ENCODE measurements at regions not wholly inside any gene's neighbourhood (a gene's known extent, or its start where the extent isn't known, plus 50 kb on each side); places are given as distances from the start of the nearest gene placed in this dataset.
"Not testable (repeated sequence)": the region's sequence is repeated elsewhere in the genome, so short reads cannot be mapped to it uniquely, and the experiment has no call there.

GRCh38 chr12:31906557-31907301 lies 52.5 kb upstream of the RESF1 start:
- no peak for DNase-seq (ENCODE audit: low spot score)

DNA sequence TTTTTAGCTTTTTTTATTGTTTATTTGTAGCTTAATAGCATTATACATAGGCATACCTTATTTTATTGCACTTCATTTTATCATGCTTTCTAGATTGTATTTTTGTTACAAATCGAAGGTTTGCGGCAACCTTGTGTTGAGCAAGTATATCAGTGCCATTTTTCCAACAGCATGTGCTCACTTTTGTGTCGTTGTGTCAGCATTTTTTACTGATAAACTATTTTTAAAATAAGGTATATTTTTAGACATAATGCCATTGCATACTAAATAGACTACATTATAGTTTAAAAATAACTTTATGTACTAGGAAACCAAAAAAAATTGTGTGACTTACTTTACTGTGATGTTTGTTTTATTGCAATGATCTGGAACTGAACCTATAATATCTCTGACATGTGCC lies 56.2 kb upstream of the RESF1 start:
- no peak for DNase-seq (ENCODE audit: low spot score)

DNA sequence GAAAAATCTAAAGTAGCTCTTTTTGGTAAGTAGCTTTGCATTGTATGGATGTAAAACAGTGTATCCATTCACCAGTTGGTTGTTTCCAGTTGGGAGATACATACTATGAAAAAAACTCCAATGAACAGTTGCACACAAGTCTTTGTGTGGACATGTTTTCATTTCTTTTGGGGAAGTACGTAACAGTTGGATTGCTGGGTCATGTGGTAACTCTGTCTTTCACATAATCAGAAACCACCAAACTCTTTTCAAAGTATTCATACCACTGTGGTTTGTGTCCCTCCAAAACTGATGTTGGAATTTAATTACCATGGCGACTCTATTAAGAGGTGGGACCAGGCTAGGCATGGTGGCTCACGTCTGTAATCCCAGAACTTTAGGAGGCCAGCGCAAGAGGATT lies 58.9 kb upstream of the RESF1 start:
- DNase-seq (ENCODE audit: low spot score), result no peak

GRCh38 chr12:31899109-31899508 lies 60.1 kb upstream of the RESF1 start:
- no peak for DNase-seq (ENCODE audit: low spot score)

DNA sequence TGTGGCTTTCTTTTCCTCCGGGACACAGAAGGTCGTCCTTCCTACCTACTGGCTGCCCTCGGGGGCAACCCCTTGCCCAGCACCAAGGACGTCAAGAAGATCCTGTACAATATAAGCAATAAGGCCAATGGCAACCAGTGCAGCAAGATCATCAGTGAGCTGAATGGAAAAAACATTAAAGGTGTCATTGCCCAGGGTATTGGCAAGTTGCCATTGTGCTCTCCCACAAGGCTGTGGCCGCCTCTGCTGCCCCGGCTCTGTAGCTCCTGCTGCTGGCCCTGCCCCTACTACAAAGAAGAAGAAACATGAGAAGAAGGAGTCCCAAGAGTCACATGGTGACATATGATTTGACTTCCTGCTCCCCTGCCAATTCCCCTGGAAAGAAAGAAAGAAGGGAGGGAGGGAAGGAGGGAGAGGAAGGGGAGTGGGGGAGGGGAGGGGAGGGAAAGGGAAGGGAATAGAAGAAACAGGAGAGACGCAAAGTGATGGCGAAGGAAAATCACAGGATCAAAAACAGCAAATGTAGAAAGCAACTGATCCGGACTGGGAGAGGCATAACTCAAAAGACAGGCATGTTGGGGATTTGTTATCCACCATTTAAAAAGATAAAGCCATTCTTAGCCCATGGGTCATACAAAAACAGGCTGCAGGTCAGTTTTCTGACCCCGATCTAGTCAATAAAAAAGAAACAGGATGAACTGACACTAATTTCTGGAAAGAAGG lies 61.3 kb upstream of the RESF1 start:
- DNase-seq (ENCODE audit: low spot score), result peak; percentile 17

GRCh38 chr12:31897092-31897491 lies 62.1 kb upstream of the RESF1 start:
- DNase-seq (ENCODE audit: low spot score), result not testable (repeated sequence)

DNA sequence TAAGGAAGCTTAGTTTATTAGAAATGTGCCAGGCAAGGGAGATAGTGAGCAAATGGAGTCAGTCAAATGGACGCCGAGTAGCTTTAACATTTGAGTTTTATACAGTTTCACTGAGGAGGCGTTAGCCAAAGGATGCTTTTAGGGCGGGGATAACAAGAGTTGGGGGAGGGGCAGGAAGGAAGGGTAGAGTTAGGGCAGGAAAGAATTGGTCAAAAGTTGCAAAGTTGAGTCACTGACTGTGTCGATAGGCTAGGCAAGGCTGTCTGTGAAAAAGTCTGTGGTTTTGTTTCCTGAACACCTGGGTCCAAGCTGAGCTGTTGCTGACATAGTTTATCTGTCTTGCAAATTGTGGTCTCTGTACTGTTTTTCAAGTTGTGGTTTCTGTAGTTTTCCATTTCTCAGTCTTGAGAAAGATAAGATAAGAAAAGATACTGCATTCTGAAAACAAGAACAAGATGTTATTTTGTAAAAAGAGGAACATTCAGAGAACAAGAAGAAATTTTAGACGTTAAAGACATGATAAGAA lies 62.6 kb upstream of the RESF1 start:
- DNase-seq (ENCODE audit: low spot score), result no peak

GRCh38 chr12:31895449-31896150 lies 63.6 kb upstream of the RESF1 start:
- no peak for DNase-seq (ENCODE audit: low spot score)

- DNase-seq (ENCODE audit: low spot score), result no peak
Observed at GRCh38 chr12:31890295-31891285, 68.6 kb upstream of the RESF1 start.

DNA sequence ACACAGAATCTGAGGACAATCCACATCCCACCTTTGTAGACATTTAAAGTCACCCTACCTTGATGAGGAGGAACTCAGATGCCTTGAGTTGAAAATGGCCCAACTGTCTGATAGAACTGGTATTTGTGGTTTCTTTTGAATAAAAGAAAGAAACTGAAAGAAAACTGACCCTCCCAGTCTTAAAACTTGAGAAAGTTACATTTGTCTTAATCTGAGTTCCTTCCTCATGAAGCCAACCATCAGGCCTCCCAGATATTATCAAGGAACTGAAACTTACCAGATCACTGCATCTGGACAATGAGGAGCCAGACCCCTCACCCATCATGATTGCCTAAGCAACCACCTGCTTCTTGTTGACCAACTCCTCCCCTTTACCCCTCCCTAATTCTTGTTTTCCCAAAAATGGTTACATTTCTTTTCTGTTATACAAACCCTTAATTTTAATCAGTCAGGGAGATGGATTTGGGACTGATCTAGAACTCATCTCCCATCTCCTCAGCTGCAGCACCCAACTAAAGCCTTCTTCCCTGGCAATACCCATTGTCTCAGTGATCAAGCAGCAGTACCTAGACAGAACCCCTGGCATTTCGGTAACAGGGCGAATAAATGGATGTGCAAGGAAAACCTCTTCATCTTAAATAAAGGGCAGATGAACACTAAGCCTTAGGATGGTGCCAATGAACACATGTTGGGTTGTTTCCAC lies 72.0 kb upstream of the RESF1 start:
- DNase-seq (ENCODE audit: low spot score), result no peak

DNA sequence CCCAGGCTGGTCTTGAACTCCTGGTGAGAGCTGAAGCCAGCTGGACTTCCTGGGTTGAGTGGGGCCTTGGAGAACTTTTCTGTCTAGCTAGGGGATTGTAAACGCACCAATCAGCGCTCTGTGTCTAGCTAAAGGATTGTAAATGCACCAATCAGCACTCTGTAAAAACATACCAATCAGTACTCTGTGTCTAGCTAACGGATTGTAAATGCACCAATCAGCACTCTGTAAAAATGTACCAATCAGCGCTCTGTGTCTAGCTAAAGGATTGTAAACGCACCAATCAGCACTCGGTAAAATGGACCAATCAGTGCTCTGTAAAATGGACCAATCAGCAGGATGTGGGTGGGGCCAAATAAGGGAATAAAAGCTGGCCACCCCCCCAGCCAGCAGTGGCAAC lies 76.5 kb upstream of the RESF1 start:
- not testable (repeated sequence) for DNase-seq (ENCODE audit: low spot score)

DNA sequence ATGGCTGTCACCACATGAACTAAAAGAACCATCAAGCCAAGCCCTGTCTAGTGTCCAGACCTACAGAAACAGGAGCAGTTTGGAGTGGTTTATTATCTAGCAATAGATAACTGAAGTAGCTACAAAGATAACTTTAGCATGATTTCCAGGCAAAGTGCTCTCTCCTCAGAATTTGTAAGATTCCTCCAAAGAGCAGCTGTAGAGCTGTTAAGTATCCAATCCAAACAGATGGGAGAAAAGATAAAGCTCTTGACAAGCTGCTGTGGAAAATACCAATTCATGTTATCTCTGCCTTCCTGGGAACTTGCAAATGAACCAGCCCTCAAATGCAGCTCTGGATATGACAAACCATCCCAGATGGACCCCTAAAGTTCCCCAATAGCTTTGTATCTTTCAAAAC lies 78.9 kb upstream of the RESF1 start:
- no peak for DNase-seq (ENCODE audit: low spot score)

DNA sequence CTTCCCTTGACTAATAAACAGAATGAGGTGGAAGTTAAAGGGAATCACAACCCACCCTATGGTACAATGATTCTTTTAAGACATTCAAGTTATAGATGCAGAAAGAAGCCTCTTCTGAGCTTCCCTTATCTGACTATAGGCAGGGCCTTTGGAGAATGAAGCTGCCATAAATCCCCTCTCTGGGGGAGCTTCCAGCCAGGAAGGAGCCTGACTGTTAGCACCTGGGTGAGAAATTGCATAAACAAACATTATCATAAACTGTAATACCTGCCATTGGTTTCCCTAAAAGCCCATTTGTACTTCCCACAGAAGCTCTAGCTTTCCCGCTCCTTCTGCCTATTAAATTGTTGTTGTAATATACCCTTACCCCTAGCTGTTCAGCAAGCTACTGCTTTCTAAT lies 81.3 kb upstream of the RESF1 start:
- no peak for DNase-seq (ENCODE audit: low spot score)

- DNase-seq (ENCODE audit: low spot score), result peak; percentile 27
Observed at GRCh38 chr12:31876568-31877424, 82.4 kb upstream of the RESF1 start.

DNA sequence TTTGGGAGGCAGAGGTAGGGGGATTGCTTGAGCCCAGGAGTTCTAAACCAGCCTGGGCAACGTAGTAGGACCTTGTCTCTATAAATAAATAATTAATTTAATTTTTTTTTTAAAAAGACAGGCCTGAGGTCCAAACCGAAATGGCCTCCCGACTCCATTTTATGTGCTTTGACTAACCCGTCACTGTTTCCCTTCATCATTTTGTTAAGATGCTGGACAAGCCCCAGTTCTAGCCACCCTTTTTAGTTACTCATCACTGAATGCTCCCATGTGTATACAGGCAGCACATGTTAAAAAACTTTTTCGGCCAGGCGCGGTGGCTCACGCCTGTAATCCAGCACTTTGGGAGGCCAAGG lies 83.6 kb upstream of the RESF1 start:
- DNase-seq (ENCODE audit: low spot score), result no peak

DNA sequence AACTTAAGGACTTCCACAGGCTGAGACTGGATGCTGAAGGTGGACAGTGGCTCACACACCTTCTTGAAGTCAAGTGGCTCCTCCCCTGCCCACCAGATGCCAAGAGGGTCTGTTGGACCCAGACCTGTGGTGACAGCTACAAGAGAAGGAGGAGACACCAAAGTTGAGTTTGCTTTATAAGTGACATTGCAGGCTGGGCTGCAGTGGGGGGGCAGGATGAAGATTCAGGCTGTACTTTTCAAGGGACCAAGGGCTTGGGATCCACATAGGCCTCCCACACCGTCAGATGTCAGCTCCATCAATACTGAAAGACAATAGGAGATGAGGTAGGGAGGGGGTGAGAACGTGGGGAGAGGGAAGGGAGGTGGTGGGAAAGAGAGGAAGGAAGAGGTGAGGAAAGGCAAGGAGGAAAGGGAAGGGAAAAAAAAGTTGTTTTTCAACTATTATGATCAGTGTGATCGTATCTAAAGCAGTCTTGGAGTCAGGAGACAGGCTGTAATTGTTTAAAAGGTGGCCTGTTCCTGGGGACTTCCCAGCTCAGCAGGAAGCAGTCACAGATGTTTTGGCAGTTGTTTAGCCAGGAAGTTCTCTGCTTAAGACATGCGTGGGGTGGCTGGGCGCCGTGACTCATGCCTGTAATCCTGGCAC lies 84.1 kb upstream of the RESF1 start:
- DNase-seq (ENCODE audit: low spot score), result no peak

- no peak for DNase-seq (ENCODE audit: low spot score)
Observed at GRCh38 chr12:31872831-31873604, 86.2 kb upstream of the RESF1 start.

DNA sequence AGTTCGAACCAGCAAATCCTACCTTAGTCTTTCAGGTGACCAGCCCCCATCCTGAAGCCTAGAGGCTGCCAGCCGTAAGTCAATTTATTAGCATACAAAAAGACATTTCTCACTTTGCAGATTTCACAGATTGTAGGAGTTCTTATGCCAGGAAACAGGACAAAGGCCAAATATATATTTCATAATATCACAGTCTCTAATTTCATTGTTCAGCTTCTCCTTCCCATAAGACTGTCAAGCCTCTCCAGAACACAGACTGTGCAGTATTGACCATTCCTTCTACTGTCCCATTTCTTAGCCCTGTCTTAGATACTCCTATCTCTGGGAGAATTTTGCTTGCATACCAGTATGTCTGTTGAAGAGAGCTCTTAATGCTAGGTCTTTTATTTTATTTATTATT lies 89.2 kb upstream of the RESF1 start:
- DNase-seq (ENCODE audit: low spot score), result no peak

GRCh38 chr12:31868965-31869364 lies 90.2 kb upstream of the RESF1 start:
- DNase-seq (ENCODE audit: low spot score), result peak; percentile 15
